Panc1 (cell line): ENCODE measurements at regions not wholly inside any gene's neighbourhood (a gene's known extent, or its start where the extent isn't known, plus 50 kb on each side); places are given as distances from the start of the nearest gene placed in this dataset.
"Not testable (repeated sequence)": the region's sequence is repeated elsewhere in the genome, so short reads cannot be mapped to it uniquely, and the experiment has no call there.

Experiments used
- POLR2AphosphoS5 ChIP-seq: IDR thresholded peaks from 2 replicates; pipeline ENCODE4 v1.6.1; 2012; ENCODE audit warnings: mild to moderate bottlenecking, low read depth, low read length, moderate library complexity
- SIN3A ChIP-seq: IDR thresholded peaks from 2 replicates; pipeline ENCODE4 v1.6.1; 2012; ENCODE audit warnings: low read depth, mild to moderate bottlenecking, low read length, moderate library complexity, borderline replicate concordance; ENCODE audit not compliant: insufficient read depth
- TCF7L2 ChIP-seq: IDR thresholded peaks from 2 replicates; pipeline ENCODE4 v1.6.1; 2011; ENCODE audit warnings: mild to moderate bottlenecking, low read depth, low read length, inconsistent platforms
- TF ChIP-seq, protein P1 (sequence below): fragments of 450-650 bp; IDR thresholded peaks from 2 replicates; pipeline ENCODE4 v1.5.1; 2017; ENCODE audit warnings: mild to moderate bottlenecking
- TF ChIP-seq, protein P2 (sequence below), 2 experiments: IDR thresholded peaks; 2 replicates each; pipeline ENCODE4 v1.6.1; 2011 to 2012; ENCODE audit warnings: low read depth in 2 of 2, control low read depth in 1 of 2, low read length in 1 of 2, mild to moderate bottlenecking in 1 of 2, moderate library complexity in 1 of 2; ENCODE audit not compliant: insufficient read depth in 1 of 2

DNA sequence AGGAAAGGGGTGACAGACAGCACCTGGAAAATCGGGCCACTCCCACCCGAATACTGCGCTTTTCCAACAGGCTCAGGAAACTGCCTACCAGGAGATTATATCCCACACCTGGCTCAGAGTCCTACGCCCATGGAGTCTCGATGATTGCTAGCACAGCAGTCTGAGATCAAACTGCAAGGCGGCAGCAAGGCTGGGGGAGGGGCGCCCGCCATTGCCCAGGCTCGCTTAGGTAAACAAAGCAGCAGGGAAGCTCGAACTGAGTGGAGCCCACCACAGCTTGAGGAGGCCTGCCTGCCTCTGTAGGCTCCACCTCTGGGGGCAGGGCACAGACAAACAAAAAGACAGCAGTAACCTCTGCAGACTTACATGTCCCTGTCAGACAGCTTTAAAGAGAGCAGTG, 133.8 kb upstream of the SLC39A10 start:
- TF ChIP-seq, protein P1, sequence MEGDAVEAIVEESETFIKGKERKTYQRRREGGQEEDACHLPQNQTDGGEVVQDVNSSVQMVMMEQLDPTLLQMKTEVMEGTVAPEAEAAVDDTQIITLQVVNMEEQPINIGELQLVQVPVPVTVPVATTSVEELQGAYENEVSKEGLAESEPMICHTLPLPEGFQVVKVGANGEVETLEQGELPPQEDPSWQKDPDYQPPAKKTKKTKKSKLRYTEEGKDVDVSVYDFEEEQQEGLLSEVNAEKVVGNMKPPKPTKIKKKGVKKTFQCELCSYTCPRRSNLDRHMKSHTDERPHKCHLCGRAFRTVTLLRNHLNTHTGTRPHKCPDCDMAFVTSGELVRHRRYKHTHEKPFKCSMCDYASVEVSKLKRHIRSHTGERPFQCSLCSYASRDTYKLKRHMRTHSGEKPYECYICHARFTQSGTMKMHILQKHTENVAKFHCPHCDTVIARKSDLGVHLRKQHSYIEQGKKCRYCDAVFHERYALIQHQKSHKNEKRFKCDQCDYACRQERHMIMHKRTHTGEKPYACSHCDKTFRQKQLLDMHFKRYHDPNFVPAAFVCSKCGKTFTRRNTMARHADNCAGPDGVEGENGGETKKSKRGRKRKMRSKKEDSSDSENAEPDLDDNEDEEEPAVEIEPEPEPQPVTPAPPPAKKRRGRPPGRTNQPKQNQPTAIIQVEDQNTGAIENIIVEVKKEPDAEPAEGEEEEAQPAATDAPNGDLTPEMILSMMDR: not testable (repeated sequence)
- not testable (repeated sequence) for TF ChIP-seq POLR2AphosphoS5, SIN3A, TCF7L2
- TF ChIP-seq, protein P2, sequence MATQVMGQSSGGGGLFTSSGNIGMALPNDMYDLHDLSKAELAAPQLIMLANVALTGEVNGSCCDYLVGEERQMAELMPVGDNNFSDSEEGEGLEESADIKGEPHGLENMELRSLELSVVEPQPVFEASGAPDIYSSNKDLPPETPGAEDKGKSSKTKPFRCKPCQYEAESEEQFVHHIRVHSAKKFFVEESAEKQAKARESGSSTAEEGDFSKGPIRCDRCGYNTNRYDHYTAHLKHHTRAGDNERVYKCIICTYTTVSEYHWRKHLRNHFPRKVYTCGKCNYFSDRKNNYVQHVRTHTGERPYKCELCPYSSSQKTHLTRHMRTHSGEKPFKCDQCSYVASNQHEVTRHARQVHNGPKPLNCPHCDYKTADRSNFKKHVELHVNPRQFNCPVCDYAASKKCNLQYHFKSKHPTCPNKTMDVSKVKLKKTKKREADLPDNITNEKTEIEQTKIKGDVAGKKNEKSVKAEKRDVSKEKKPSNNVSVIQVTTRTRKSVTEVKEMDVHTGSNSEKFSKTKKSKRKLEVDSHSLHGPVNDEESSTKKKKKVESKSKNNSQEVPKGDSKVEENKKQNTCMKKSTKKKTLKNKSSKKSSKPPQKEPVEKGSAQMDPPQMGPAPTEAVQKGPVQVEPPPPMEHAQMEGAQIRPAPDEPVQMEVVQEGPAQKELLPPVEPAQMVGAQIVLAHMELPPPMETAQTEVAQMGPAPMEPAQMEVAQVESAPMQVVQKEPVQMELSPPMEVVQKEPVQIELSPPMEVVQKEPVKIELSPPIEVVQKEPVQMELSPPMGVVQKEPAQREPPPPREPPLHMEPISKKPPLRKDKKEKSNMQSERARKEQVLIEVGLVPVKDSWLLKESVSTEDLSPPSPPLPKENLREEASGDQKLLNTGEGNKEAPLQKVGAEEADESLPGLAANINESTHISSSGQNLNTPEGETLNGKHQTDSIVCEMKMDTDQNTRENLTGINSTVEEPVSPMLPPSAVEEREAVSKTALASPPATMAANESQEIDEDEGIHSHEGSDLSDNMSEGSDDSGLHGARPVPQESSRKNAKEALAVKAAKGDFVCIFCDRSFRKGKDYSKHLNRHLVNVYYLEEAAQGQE (IDR thresholded peaks at IDR 0.05; ENCODE audit: insufficient read depth in 1 of 2, low read depth in 2 of 2, low read length in 1 of 2): not testable (repeated sequence)
